Prostate gland (tissue), 2 donors: ENCODE measurements at regions not wholly inside any gene's neighbourhood (a gene's known extent, or its start where the extent isn't known, plus 50 kb on each side); places are given as distances from the start of the nearest gene placed in this dataset.

Experiments used
- DNase-seq: peaks from one replicate; pipeline ENCODE4 v3.0.0-alpha.2; 2019; ENCODE audit warnings: low spot score
- H3K27ac ChIP-seq, 2 donors: fragments of 200-600 bp; sonication (generic); 2 replicates each; pipeline ENCODE4 v1.5.1; 2017 to 2019
- H3K27me3 ChIP-seq: fragments of 200-600 bp; sonication (generic); replicated peaks from 2 replicates; pipeline ENCODE4 v1.5.1; 2019; ENCODE audit not compliant: insufficient read depth
- H3K36me3 ChIP-seq, 2 donors: fragments of 200-600 bp; sonication (generic); 1 replicate in 1 of 2; 2 replicates in 1 of 2; pipeline versions ENCODE4 v1.5.1 to v1.8.1; 2017 to 2019
- H3K4me1 ChIP-seq: fragments of 200-600 bp; sonication (generic); replicated peaks from 2 replicates; pipeline ENCODE4 v1.5.1; 2019
- H3K4me3 ChIP-seq, 2 donors: fragments of 200-600 bp; sonication (generic); 2 replicates each; pipeline ENCODE4 v1.5.1; 2017 to 2019
- H3K9me3 ChIP-seq: fragments of 200-600 bp; sonication (generic); 2 replicates; pipeline ENCODE4 v1.5.1; 2017
- POLR2A ChIP-seq: fragments of 450-650 bp; IDR thresholded peaks from one replicate; pipeline ENCODE4 v1.6.1; 2016; ENCODE audit warnings: antibody characterized with exemption, mild to moderate bottlenecking
- POLR2AphosphoS5 ChIP-seq: sonication (generic); formaldehyde crosslinking; IDR thresholded peaks from one replicate; pipeline ENCODE4 v1.6.1; 2017; ENCODE audit warnings: antibody characterized with exemption
- WGBS: methylation state at CpG from one replicate; pipeline ENCODE4 v1.1.5; 2018; 5-methylcytosine and 5-hydroxymethylcytosine counted together
- intact Hi-C: fragments of 100-400 bp; cut with DNase I; formaldehyde crosslinking; loops from one replicate; pipeline ENCODE4 v1.14.2; 2022
- TF ChIP-seq, protein P1 (sequence below), 4 experiments: fragments of 200-600 bp in 2 of 4; fragments of 450-650 bp in 2 of 4; sonication (generic) in 2 of 4; IDR thresholded peaks; 1 replicate in 3 of 4; 2 replicates in 1 of 4; pipeline ENCODE4 v1.5.1; 2016 to 2019; ENCODE audit warnings: antibody characterized with exemption in 4 of 4, mild to moderate bottlenecking in 2 of 4, moderate library complexity in 2 of 4

DNA sequence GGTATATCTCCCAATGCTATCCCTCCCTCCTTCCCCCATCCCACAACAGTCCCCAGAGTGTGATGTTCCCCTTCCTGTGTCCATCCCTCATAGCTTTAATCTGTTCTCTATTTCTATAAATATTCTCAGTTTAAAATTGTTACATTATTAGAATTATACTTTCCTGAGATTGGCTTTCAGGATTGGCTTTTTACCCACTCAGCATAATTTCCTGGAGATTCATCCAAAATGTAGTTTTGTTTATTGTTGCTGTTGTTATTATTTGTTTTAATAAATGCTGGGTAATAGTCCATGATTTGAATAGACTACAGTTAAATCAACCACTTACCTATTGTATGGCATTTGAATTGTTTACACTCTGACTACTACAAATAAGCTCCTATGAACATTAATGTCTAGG, 936.4 kb downstream of the FAT4 start:
- intact Hi-C loops: no loop called here
- TF ChIP-seq POLR2AphosphoS5 (no peak), POLR2A (no peak)
- TF ChIP-seq, protein P1, sequence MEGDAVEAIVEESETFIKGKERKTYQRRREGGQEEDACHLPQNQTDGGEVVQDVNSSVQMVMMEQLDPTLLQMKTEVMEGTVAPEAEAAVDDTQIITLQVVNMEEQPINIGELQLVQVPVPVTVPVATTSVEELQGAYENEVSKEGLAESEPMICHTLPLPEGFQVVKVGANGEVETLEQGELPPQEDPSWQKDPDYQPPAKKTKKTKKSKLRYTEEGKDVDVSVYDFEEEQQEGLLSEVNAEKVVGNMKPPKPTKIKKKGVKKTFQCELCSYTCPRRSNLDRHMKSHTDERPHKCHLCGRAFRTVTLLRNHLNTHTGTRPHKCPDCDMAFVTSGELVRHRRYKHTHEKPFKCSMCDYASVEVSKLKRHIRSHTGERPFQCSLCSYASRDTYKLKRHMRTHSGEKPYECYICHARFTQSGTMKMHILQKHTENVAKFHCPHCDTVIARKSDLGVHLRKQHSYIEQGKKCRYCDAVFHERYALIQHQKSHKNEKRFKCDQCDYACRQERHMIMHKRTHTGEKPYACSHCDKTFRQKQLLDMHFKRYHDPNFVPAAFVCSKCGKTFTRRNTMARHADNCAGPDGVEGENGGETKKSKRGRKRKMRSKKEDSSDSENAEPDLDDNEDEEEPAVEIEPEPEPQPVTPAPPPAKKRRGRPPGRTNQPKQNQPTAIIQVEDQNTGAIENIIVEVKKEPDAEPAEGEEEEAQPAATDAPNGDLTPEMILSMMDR (IDR thresholded peaks at IDR 0.05): no peak
- Histone ChIP-seq H3K4me3 (no peak overlapping the region), H3K36me3 (no peaks in the 10 kb centered on the region), H3K9me3 (no peaks in the 10 kb centered on the region), H3K4me1 (no peaks in the 10 kb centered on the region), H3K27ac (no peak overlapping the region), H3K27me3 (no peaks in the 10 kb centered on the region)
- DNase-seq: no peak

DNA sequence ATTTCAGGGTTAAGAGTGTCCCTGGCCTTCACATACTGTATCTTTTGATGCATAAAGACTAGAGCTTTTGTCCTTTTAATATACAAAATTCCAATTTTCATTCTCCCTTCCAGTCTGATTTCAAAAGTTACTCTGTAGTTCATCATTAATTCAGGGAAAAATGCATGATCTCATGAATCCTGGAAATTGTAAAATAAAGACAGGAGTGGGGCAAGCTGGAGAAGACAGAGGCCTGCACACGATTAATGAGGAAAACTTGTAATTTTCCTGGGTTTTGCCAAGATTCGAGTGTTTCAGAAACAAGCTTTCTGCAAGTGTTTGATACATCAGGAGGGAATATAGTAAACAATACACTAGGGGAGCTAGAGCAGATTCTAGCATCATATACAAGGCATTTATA, 947.9 kb downstream of the FAT4 start:
- H3K27ac ChIP-seq: no peak overlapping the region
- TF ChIP-seq, protein P1 (IDR thresholded peaks at IDR 0.05): no peak
- TF ChIP-seq POLR2A (no peak), POLR2AphosphoS5 (no peak)
- no peak for DNase-seq
- intact Hi-C loops: no loop called here
- H3K4me1 ChIP-seq: no peaks in the 10 kb centered on the region
- H3K9me3 ChIP-seq: no peaks in the 10 kb centered on the region
- H3K36me3 ChIP-seq: no peaks in the 10 kb centered on the region
- 56% methylated on average over 2 of the region's 2 CpGs for WGBS
- no peaks in the 10 kb centered on the region for H3K27me3 ChIP-seq
- H3K4me3 ChIP-seq: no peak overlapping the region

DNA sequence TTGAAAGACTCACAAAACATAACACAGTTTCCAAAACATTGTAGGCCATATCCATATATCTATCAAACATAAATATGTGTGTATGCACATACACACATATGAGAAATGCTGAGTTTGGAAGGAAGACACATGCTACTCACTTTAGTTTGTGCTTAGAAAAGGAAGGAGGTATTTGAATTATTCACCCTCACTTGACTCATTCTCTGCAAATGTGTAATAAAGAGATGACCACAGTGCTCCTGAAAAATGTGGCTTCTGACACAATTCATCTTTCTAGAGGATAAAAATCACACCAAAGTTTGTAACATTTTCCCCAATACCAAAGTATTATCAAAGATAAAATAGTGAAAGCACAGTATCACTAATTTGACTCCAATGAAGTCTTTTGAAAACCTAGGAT, 950.1 kb downstream of the FAT4 start:
- H3K9me3 ChIP-seq: no peaks in the 10 kb centered on the region
- H3K27ac ChIP-seq: no peak overlapping the region
- H3K4me1 ChIP-seq: no peaks in the 10 kb centered on the region
- intact Hi-C loops: no loop called here
- no peaks in the 10 kb centered on the region for H3K27me3 ChIP-seq
- H3K4me3 ChIP-seq: no peak overlapping the region
- DNase-seq: no peak
- TF ChIP-seq POLR2AphosphoS5 (no peak), POLR2A (no peak)
- TF ChIP-seq, protein P1 (IDR thresholded peaks at IDR 0.05): no peak
- H3K36me3 ChIP-seq: no peaks in the 10 kb centered on the region

DNA sequence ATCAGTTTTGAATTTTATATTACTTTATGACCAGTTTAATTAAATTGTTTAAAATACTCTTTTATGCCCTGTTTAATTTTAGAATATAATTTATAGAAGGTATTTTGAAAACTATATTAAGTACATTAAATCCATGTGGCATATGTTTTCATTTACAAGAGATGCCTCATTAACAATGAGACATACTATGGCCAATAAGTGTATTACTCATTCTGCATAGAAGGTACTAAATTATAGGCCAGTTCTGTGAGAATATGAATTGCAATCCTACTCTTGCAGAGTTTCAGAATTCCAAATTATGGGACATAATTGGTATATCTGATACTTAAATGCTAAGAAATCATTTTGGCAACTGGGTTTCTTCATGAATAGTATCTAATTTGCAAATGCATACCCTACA, 951.1 kb downstream of the FAT4 start:
- Histone ChIP-seq H3K9me3 (no peaks in the 10 kb centered on the region), H3K27ac (no peak overlapping the region), H3K36me3 (no peaks in the 10 kb centered on the region), H3K4me3 (no peak overlapping the region), H3K4me1 (no peaks in the 10 kb centered on the region), H3K27me3 (no peaks in the 10 kb centered on the region)
- TF ChIP-seq, protein P1 (IDR thresholded peaks at IDR 0.05): no peak
- no peak for TF ChIP-seq POLR2AphosphoS5
- no peak for TF ChIP-seq POLR2A
- intact Hi-C loops: no loop called here
- no peak for DNase-seq

DNA sequence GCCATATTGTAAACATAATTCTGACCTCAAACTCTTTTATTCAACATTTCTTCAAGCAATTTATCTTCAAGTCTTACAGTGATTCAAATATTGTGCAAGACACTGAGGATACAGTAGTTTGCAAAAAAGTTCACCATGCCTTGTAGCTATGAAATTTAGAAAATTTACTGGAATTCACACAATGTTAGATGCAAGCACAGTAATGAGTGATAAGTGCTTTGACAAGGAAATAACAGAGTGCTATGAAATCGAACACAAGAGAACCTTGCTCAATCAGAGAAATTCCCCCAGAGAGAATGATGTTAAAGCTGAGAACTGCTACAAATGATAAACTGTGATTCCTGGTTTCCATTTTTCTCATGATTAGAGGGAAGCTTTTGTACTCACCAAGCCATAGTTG, 952.9 kb downstream of the FAT4 start:
- TF ChIP-seq, protein P1 (IDR thresholded peaks at IDR 0.05): no peak
- TF ChIP-seq POLR2A: no peak
- Histone ChIP-seq H3K9me3 (no peaks in the 10 kb centered on the region), H3K4me3 (no peak overlapping the region), H3K27me3 (no peaks in the 10 kb centered on the region), H3K36me3 (no peaks in the 10 kb centered on the region), H3K27ac (no peak overlapping the region), H3K4me1 (no peaks in the 10 kb centered on the region)
- DNase-seq: no peak
- intact Hi-C loops: no loop called here
- WGBS: 67% methylated on average over 1 of the region's 1 CpG
